ENCODE measurements at regions not wholly inside any gene's neighbourhood (a gene's known extent, or its start where the extent isn't known, plus 50 kb on each side); places are given as distances from the start of the nearest gene placed in this dataset.

DNA sequence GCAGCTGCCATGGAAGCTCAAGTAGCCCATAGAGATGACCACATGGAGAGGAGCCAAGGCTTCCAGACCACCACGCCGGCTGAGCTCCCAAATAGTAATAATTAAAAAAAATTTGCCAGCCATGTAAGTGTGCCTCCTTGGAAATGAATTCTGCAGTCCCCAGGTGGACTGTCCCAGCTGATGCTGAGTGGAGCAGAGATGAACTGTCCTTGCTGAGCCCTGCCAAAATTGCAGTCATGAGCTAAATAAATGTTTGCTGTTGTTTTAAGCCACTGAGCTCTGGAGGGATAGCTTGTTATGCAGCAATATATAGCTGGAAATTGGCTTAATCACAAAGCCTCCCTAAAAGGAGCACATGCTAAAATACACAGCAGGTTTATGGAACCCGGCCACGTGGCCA lies 55.6 kb upstream of the SNRPB2 start:
- no peak for FAIRE-seq
- no peak overlapping the region for H4K5ac ChIP-seq (ENCODE audit: insufficient read length, low read depth, low read length)
- no peak overlapping the region for H2BK5ac ChIP-seq (ENCODE audit: low read depth, low read length)
- H3K9ac ChIP-seq (replicated peaks in 1 of 4; ENCODE audit: extremely low read depth in 1 of 4, low read depth in 3 of 4, low read length in 3 of 4): no peak overlapping the region
- no peak overlapping the region for H3K27ac ChIP-seq (ENCODE audit: low read depth, low read length)
- H3K4me3 ChIP-seq (ENCODE audit: extremely low read depth in 1 of 4, insufficient read depth in 2 of 4, low read depth in 3 of 4, low read length in 4 of 4): no peak overlapping the region
- no peak overlapping the region for H2BK12ac ChIP-seq (ENCODE audit: low read depth, low read length)
- H3K9me3 ChIP-seq (ENCODE audit: insufficient read depth in 2 of 2, low read depth in 1 of 2, low read length in 1 of 2): no peaks in the 10 kb centered on the region
- no peak overlapping the region for H2AFZ ChIP-seq (ENCODE audit: low read length)
- H3K18ac ChIP-seq (ENCODE audit: extremely low read depth, low read length): no peak overlapping the region
- ChIA-PET POLR2A (ENCODE audit: partially characterized antibody) (no interaction called here), CTCF (ENCODE audit: partially characterized antibody) (interaction anchor here (0.8 to 1.4 kb wide), 2 partner anchors 8 to 25 kb away, joined by 3 to 7 read pairs; no protein-coding TSS in a partner anchor)
- WGBS, 2 experiments (ENCODE audit: extremely low coverage in 1 of 2, insufficient coverage in 1 of 2, insufficient read length in 1 of 2, insufficient replicate concordance in 2 of 2, low coverage in 1 of 2, low lambda C conversion rate in 2 of 2, missing lambda C conversion rate in 1 of 2): 97% methylated on average over 4 of the region's 4 CpGs; no CpG with 5 or more reads in 1 of the 2 experiments
- H2BK20ac ChIP-seq (ENCODE audit: low read length): no peak overlapping the region
- no peak overlapping the region for H3K4me2 ChIP-seq (ENCODE audit: insufficient read depth in 1 of 2, low read depth in 2 of 2, low read length in 2 of 2)
- no peak overlapping the region for H3K56ac ChIP-seq (replicated peaks; ENCODE audit: insufficient read length, low read depth, low read length)
- H4K20me1 ChIP-seq (replicated peaks in 1 of 2; ENCODE audit: control insufficient read depth in 1 of 2, insufficient read depth in 2 of 2, low read length in 2 of 2): no peaks in the 10 kb centered on the region
- DNase-seq (ENCODE audit: low read depth in 1 of 2, low spot score in 2 of 2): no peak
- H4K91ac ChIP-seq (replicated peaks; ENCODE audit: insufficient read length, low read length): no peak overlapping the region
- no peaks in the 10 kb centered on the region for H3K23me2 ChIP-seq (ENCODE audit: low read depth, low read length)
- no peak overlapping the region for H2BK15ac ChIP-seq (ENCODE audit: low read length)
- H3K4me1 ChIP-seq (replicated peaks in 1 of 4; ENCODE audit: control insufficient read depth in 3 of 4, insufficient read depth in 4 of 4, low read length in 3 of 4): no peaks in the 10 kb centered on the region
- no peak overlapping the region for H2BK120ac ChIP-seq (replicated peaks; ENCODE audit: low read depth, low read length)
- no peaks in the 10 kb centered on the region for H3K36me3 ChIP-seq (ENCODE audit: control insufficient read depth in 2 of 4, insufficient read depth in 4 of 4, low read length in 3 of 4)
- H4K8ac ChIP-seq (ENCODE audit: extremely low read depth, insufficient read depth, low read length): no peak overlapping the region
- H3K14ac ChIP-seq (ENCODE audit: insufficient read length): no peak overlapping the region
- H3K79me2 ChIP-seq (ENCODE audit: control insufficient read depth in 1 of 2, insufficient read depth in 2 of 2, low read length in 2 of 2): no peaks in the 10 kb centered on the region
- H3K27me3 ChIP-seq (replicated peaks in 1 of 4; ENCODE audit: control insufficient read depth in 3 of 4, extremely low read depth in 1 of 4, insufficient read depth in 3 of 4, low read length in 3 of 4): no peaks in the 10 kb centered on the region
- no peaks in the 10 kb centered on the region for H3K79me1 ChIP-seq (ENCODE audit: low read depth, low read length)
- H2AK5ac ChIP-seq (ENCODE audit: low read depth, low read length): no peak overlapping the region
- H3K4ac ChIP-seq (replicated peaks; ENCODE audit: insufficient read length, low read depth, low read length): no peak overlapping the region
- no peak overlapping the region for H3K23ac ChIP-seq (ENCODE audit: insufficient read length)
- TF ChIP-seq TAF7 (optimal IDR thresholded peaks at IDR 0.05; ENCODE audit: borderline replicate concordance, low read depth, low read length) (no peak), SRF (IDR thresholded peaks at IDR 0.05; ENCODE audit: low read depth, low read length) (no peak), CBX5 (IDR thresholded peaks at IDR 0.05; ENCODE audit: low read depth, low read length) (no peak), CBX8 (IDR thresholded peaks at IDR 0.05; ENCODE audit: borderline replicate concordance, low read depth, low read length) (no peak), KDM5A (IDR thresholded peaks at IDR 0.05; ENCODE audit: low read length) (no peak), CHD1 (IDR thresholded peaks at IDR 0.05; ENCODE audit: low read depth, low read length) (no peak), RFX5 (IDR thresholded peaks at IDR 0.05; ENCODE audit: borderline replicate concordance, low read depth, low read length) (no peak), SP4 (IDR thresholded peaks at IDR 0.05; ENCODE audit: low read length) (no peak), RNF2 (IDR thresholded peaks at IDR 0.05; ENCODE audit: borderline replicate concordance, low read depth, low read length, missing control alignments, poor library complexity, severe bottlenecking) (no peak), RAD21 (IDR thresholded peaks at IDR 0.05 in 1 of 2, conservative IDR thresholded peaks at IDR 0.05 in 1 of 2; ENCODE audit: low read depth in 2 of 2, low read length in 2 of 2) (no peak), NRF1 (IDR thresholded peaks at IDR 0.05; ENCODE audit: low read depth, low read length) (no peak), BACH1 (IDR thresholded peaks at IDR 0.05; ENCODE audit: low read length) (no peak)
- TF ChIP-seq, protein P1, sequence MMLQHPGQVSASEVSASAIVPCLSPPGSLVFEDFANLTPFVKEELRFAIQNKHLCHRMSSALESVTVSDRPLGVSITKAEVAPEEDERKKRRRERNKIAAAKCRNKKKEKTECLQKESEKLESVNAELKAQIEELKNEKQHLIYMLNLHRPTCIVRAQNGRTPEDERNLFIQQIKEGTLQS (IDR thresholded peaks at IDR 0.05; ENCODE audit: insufficient read depth, low read depth, low read length): no peak
- TF ChIP-seq, protein P2, sequence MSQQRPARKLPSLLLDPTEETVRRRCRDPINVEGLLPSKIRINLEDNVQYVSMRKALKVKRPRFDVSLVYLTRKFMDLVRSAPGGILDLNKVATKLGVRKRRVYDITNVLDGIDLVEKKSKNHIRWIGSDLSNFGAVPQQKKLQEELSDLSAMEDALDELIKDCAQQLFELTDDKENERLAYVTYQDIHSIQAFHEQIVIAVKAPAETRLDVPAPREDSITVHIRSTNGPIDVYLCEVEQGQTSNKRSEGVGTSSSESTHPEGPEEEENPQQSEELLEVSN (IDR thresholded peaks at IDR 0.05): no peak
